Thoracic aorta (tissue), 2 donors: ENCODE measurements at regions not wholly inside any gene's neighbourhood (a gene's known extent, or its start where the extent isn't known, plus 50 kb on each side); places are given as distances from the start of the nearest gene placed in this dataset.

Source experiments
- ATAC-seq: fragments of 150-250 bp; one replicate; pipeline ENCODE4 v1.8.0; 2017; ENCODE audit warnings: low read depth; ENCODE audit not compliant: insufficient number of reproducible peaks, low FRiP score
- DNase-seq: peaks from one replicate; pipeline ENCODE4 v3.0.0-alpha.2; 2020; ENCODE audit warnings: low spot score
- H3K27ac ChIP-seq, 2 donors: fragments of 200-600 bp; sonication (generic); 1 replicate in 1 of 2; 2 replicates in 1 of 2; pipeline ENCODE4 v1.5.1; 2016; ENCODE audit warnings: mild to moderate bottlenecking in 2 of 2, moderate library complexity in 2 of 2
- H3K27me3 ChIP-seq: fragments of 200-600 bp; sonication (generic); replicated peaks from 2 replicates; pipeline ENCODE4 v1.6.0; 2016; ENCODE audit warnings: mild to moderate bottlenecking; ENCODE audit not compliant: insufficient read depth
- H3K36me3 ChIP-seq: fragments of 200-600 bp; sonication (generic); one replicate; pipeline ENCODE4 v1.5.1; 2016
- H3K4me1 ChIP-seq, 2 donors: fragments of 200-600 bp; sonication (generic); 1 replicate in 1 of 2; 2 replicates in 1 of 2; pipeline versions ENCODE4 v1.5.1 to v1.6.0; 2016; ENCODE audit warnings: low read depth in 2 of 2, mild to moderate bottlenecking in 1 of 2; ENCODE audit not compliant: control insufficient read depth in 1 of 2
- H3K4me3 ChIP-seq: fragments of 200-600 bp; sonication (generic); 2 replicates; pipeline ENCODE4 v1.5.1; 2016; ENCODE audit warnings: mild to moderate bottlenecking
- H3K9me3 ChIP-seq: fragments of 200-600 bp; sonication (generic); 2 replicates; pipeline ENCODE4 v1.5.1; 2016
- TF ChIP-seq, protein P1 (sequence below): fragments of 200-600 bp; sonication (generic); IDR thresholded peaks from one replicate; pipeline ENCODE4 v1.5.1; 2019; ENCODE audit warnings: antibody characterized with exemption

DNA sequence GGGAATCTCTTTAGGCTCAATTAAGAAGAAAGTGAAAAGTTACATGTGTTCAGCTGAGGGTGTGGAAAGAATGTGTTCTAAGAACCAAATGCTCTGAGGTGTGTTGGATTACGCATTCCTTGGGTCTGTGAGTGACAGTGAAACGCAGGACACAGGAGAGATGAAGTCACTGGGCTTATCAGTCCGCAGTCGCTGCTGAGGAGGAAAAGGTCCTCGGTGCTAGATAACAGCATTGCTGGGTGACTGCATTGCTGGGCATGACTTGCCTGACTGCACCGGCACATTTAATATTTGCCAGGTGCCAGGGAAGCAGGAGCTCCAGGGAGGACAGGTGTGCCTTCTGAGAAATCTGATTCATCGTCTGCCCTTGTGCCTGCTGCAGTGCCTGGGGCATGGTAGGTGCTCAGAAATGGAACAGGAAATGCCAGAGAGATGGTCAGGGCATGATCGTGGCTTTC, 64.4 kb upstream of the FZD10 start:
- Histone ChIP-seq H3K4me1 (no peaks in the 10 kb centered on the region), H3K27me3 (no peaks in the 10 kb centered on the region), H3K27ac (no peak overlapping the region), H3K9me3 (no peaks in the 10 kb centered on the region), H3K4me3 (no peak overlapping the region), H3K36me3 (no peaks in the 10 kb centered on the region)
- TF ChIP-seq, protein P1, sequence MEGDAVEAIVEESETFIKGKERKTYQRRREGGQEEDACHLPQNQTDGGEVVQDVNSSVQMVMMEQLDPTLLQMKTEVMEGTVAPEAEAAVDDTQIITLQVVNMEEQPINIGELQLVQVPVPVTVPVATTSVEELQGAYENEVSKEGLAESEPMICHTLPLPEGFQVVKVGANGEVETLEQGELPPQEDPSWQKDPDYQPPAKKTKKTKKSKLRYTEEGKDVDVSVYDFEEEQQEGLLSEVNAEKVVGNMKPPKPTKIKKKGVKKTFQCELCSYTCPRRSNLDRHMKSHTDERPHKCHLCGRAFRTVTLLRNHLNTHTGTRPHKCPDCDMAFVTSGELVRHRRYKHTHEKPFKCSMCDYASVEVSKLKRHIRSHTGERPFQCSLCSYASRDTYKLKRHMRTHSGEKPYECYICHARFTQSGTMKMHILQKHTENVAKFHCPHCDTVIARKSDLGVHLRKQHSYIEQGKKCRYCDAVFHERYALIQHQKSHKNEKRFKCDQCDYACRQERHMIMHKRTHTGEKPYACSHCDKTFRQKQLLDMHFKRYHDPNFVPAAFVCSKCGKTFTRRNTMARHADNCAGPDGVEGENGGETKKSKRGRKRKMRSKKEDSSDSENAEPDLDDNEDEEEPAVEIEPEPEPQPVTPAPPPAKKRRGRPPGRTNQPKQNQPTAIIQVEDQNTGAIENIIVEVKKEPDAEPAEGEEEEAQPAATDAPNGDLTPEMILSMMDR = no peak
- DNase-seq (no peak), ATAC-seq (no peak)

DNA sequence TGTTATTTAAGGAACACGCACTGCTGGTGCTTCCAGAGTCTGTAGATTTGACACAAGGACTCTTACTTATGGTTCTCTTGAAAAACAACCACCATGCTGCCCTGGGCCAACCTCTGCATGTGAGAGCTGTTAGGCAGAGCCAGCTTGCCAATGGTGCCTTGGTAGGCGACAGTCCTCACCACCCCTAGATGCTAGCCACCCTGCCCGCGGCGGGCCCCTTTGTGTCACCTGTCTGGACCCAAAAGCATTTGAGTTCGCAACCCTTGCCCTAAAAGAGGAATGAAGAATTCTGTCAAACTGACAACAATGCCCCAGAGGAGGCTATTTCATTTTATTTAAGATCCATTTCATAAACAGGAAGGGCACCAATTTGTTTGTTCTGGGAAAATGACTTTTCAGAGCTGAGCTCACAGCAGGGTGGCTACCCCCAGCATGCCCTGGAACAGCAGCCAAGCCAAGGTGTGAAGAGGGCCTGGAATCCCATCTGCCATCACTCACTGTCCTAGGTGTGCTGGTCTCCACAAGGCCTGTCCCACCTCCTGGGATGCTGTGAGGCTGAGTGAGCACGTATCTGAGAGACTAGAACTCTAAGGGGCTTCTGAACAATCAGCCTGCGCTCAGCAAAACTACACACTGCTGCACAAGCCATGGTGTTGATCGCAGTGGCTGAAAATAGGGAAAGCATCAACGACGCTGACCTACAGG, 63.8 kb upstream of the FZD10 start:
- H3K27ac ChIP-seq = no peak overlapping the region
- no peaks in the 10 kb centered on the region for H3K4me1 ChIP-seq
- no peaks in the 10 kb centered on the region for H3K36me3 ChIP-seq
- H3K9me3 ChIP-seq = no peaks in the 10 kb centered on the region
- DNase-seq (no peak), ATAC-seq (no peak)
- H3K4me3 ChIP-seq = no peak overlapping the region
- no peaks in the 10 kb centered on the region for H3K27me3 ChIP-seq
- TF ChIP-seq, protein P1 = no peak

DNA sequence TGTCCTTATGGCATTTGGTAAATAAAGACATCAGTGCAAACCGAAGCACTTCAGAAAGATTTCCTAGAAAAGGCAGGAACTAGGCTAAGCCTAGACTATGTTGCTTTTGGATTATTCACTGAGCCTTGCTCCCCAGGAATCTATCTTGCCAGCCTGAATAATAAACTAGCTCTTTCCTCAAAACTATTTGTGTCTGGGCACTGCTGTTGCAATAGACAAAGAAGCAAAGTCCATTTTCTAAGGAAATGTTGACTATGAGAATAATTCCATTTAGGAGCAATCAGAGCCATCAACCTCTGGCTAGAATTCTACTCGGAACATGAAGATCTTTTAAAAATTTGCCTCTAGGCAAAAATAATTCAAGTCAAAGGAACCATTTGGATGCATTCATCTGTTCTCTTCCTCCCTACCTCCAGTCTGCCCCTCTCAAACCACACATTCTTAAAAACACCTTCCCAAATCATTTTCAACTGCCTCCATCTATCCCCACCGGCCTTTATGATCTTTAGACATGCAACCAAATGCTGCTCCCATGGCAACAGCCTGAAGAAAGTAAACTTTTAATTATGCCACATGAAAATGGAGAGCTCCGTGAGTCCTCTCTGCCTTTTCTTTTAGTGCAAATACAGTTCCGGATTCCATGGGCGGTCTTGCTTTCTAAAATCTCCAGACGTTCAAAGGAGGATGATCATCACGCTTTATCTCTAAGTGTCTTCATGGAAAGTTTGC, 61.5 kb upstream of the FZD10 start:
- Histone ChIP-seq H3K4me3 (no peak overlapping the region), H3K27ac (no peak overlapping the region), H3K27me3 (no peaks in the 10 kb centered on the region), H3K36me3 (no peaks in the 10 kb centered on the region), H3K9me3 (no peaks in the 10 kb centered on the region), H3K4me1 (no peaks in the 10 kb centered on the region)
- DNase-seq (no peak), ATAC-seq (no peak)
- TF ChIP-seq, protein P1 = no peak

DNA sequence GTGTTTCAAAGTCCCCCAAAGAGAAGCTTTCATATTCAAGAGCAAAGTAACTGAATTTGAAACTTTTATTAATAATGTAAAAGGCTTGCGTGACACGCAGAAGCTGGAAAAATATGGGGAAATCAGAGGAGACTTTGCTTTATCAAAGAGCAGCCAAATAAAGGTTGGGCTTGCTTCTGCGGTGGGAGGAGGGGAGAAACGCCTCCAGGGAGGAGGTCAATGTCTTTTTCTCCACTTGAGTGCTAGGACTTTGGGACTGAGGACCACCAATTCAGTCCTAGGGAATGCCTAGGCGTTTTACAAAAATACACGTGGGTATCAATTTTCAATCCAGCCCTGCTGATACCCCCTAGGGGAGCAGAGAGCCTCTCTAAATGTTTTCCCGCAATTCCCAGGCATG, 60.9 kb upstream of the FZD10 start:
- H3K36me3 ChIP-seq = no peaks in the 10 kb centered on the region
- H3K27ac ChIP-seq = no peak overlapping the region
- no peak overlapping the region for H3K4me3 ChIP-seq
- no peaks in the 10 kb centered on the region for H3K27me3 ChIP-seq
- H3K4me1 ChIP-seq = no peaks in the 10 kb centered on the region
- TF ChIP-seq, protein P1 = no peak
- no peak for ATAC-seq
- no peaks in the 10 kb centered on the region for H3K9me3 ChIP-seq
- DNase-seq = no peak

DNA sequence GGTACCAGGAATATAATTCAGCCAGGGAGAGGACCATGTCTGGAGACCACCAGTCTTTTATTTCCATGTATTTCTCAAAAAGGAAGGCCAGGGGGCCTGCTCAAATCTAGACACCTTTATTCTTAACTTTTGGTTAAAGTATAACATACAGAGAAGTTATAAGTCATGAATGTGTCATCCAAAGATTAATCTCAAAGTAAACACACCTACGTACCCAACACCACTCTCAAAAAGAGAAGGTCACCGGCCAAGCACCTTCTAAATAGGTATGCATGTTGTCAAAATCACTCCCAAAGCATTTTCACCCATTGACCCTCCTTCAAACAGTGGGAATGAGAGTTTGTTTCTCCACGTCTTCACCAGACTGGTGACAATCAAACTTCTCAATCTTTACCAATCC, 60.0 kb upstream of the FZD10 start:
- Histone ChIP-seq H3K9me3 (no peaks in the 10 kb centered on the region), H3K27ac (no peak overlapping the region), H3K27me3 (no peaks in the 10 kb centered on the region), H3K4me3 (no peak overlapping the region), H3K4me1 (no peaks in the 10 kb centered on the region), H3K36me3 (no peaks in the 10 kb centered on the region)
- TF ChIP-seq, protein P1 = no peak
- ATAC-seq (no peak), DNase-seq (no peak)
